ENCODE measurements at regions not wholly inside any gene's neighbourhood (a gene's known extent, or its start where the extent isn't known, plus 50 kb on each side); places are given as distances from the start of the nearest gene placed in this dataset.
A peak's percentile ranks its signal among the peaks of the same experiment; 100 is the strongest.
"Not testable (repeated sequence)": the region's sequence is repeated elsewhere in the genome, so short reads cannot be mapped to it uniquely, and the experiment has no call there.

GRCh38 chr1:184820218-184820750 is 65.6 kb upstream of the EDEM3 start:
- no peak for DNase-seq (ENCODE audit: low read depth)

DNA sequence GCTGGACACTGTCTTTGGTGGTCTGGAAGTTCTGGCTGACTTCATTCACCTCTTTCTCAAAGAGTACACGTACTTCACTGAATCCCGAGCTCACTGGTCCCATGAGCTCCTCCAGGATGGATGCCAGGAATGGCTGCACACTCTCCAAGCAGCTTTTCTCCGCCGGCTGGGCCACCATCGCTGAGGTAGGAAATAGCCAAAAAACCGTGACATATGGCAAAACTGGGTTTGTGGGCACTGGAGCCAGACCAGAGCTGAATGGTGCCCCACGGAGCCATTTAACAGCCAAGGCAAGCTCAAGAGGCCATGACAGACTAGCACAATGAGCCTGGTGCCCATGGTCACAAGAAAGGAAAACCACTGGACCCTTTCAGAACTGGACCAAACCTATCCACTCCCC is 64.0 kb upstream of the EDEM3 start:
- DNase-seq (ENCODE audit: low read depth) = no peak

DNA sequence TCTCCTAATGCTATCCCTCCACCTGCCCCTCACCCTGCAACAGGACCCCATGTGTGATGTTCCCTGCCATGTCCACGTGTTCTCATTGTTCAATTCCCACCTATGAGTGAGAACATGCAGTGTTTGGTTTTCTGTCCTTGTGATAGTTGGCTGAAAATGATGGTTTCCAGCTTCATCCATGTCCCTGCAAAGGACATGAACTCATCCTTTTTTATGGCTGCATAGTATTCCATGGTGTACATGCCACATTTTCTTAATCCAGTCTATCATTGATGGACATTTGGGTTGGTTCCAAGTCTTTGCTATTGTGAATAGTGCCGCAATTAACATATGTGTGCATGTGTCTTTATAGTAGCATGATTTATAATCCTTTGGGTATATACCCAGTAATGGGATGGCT is 62.3 kb upstream of the EDEM3 start:
- not testable (repeated sequence) for DNase-seq (ENCODE audit: low read depth)

DNA sequence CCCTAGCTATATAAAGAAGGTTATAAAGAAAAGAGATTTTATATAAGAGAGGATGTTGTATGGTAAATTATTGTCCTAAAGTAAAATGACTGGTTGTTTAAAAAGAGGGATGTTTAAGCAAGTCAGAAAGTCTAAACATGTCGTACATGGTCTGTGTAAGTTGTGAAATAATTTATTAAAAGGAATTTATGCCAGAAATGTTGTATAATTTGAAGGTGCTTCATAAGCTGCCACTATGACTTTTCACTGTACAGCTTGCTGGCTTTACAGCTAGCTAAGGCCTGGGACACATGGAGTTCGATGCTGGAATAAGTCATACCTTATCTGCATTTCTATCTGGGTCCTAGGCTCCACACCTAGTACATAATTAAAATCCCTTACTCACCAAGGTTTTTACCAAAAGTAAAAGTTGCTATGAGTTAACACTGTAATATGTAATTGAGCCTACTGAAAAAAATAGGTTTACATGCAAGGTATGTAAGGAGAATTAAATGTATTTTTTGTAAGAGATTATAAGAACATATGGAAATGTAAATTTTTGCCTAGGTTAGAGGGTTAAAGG is 59.0 kb upstream of the EDEM3 start:
- DNase-seq (ENCODE audit: low read depth) = peak; percentile 37

- DNase-seq (ENCODE audit: low read depth) = no peak
These were observed 56.9 kb upstream of the EDEM3 start for GRCh38 chr1:184811439-184812111.

- DNase-seq (ENCODE audit: low read depth) = no peak
These were observed 56.2 kb upstream of the EDEM3 start for GRCh38 chr1:184810735-184811343.

- DNase-seq (ENCODE audit: low read depth) = no peak
These were observed 51.7 kb upstream of the EDEM3 start for GRCh38 chr1:184806296-184806721.

GRCh38 chr1:184805667-184806295 is 51.1 kb upstream of the EDEM3 start:
- DNase-seq (ENCODE audit: low read depth) = peak; percentile 83

Data from ELR (cell line).